ENCODE measurements at regions not wholly inside any gene's neighbourhood (a gene's known extent, or its start where the extent isn't known, plus 50 kb on each side); places are given as distances from the start of the nearest gene placed in this dataset.

GRCh38 chr6:74626288-74626687 lies 579.6 kb downstream of the COL12A1 start:
- Histone ChIP-seq H3K4me3 (ENCODE audit: low read length) (no peak overlapping the region), H3K27me3 (ENCODE audit: control insufficient read depth, insufficient read depth, low read length) (no peaks in the 10 kb centered on the region), H3K9ac (ENCODE audit: low read length) (no peak overlapping the region), H3K36me3 (ENCODE audit: control insufficient read depth, insufficient read depth, low read length) (no peaks in the 10 kb centered on the region), H3K27ac (ENCODE audit: low read depth, low read length) (no peak overlapping the region), H3K4me1 (ENCODE audit: control insufficient read depth, insufficient read depth, low read length) (no peaks in the 10 kb centered on the region)

GRCh38 chr6:74623027-74623426 lies 582.8 kb downstream of the COL12A1 start:
- Histone ChIP-seq H3K27me3 (ENCODE audit: control insufficient read depth, insufficient read depth, low read length) (no peaks in the 10 kb centered on the region), H3K27ac (ENCODE audit: low read depth, low read length) (no peak overlapping the region), H3K36me3 (ENCODE audit: control insufficient read depth, insufficient read depth, low read length) (no peaks in the 10 kb centered on the region), H3K4me3 (ENCODE audit: low read length) (no peak overlapping the region), H3K4me1 (ENCODE audit: control insufficient read depth, insufficient read depth, low read length) (no peaks in the 10 kb centered on the region), H3K9ac (ENCODE audit: low read length) (no peak overlapping the region)

- Histone ChIP-seq H3K4me1 (ENCODE audit: control insufficient read depth, insufficient read depth, low read length) (peaks cover 5% of the 10 kb centered on the region), H3K9ac (ENCODE audit: low read length) (no peak overlapping the region), H3K27me3 (ENCODE audit: control insufficient read depth, insufficient read depth, low read length) (no peaks in the 10 kb centered on the region), H3K36me3 (ENCODE audit: control insufficient read depth, insufficient read depth, low read length) (no peaks in the 10 kb centered on the region), H3K27ac (ENCODE audit: low read depth, low read length) (no peak overlapping the region), H3K4me3 (ENCODE audit: low read length) (no peak overlapping the region)
Measured at GRCh38 chr6:74611220-74611619, 594.6 kb downstream of the COL12A1 start.

- no peak overlapping the region for H3K4me3 ChIP-seq (ENCODE audit: low read length)
- peaks cover 5% of the 10 kb centered on the region for H3K4me1 ChIP-seq (ENCODE audit: control insufficient read depth, insufficient read depth, low read length)
- H3K9ac ChIP-seq (ENCODE audit: low read length) = no peak overlapping the region
- no peak overlapping the region for H3K27ac ChIP-seq (ENCODE audit: low read depth, low read length)
- H3K27me3 ChIP-seq (ENCODE audit: control insufficient read depth, insufficient read depth, low read length) = no peaks in the 10 kb centered on the region
- no peaks in the 10 kb centered on the region for H3K36me3 ChIP-seq (ENCODE audit: control insufficient read depth, insufficient read depth, low read length)
Measured at GRCh38 chr6:74610352-74610751, 595.5 kb downstream of the COL12A1 start.

- Histone ChIP-seq H3K4me3 (ENCODE audit: low read length) (no peak overlapping the region), H3K9ac (ENCODE audit: low read length) (no peak overlapping the region), H3K27me3 (ENCODE audit: control insufficient read depth, insufficient read depth, low read length) (no peaks in the 10 kb centered on the region), H3K36me3 (ENCODE audit: control insufficient read depth, insufficient read depth, low read length) (no peaks in the 10 kb centered on the region), H3K4me1 (ENCODE audit: control insufficient read depth, insufficient read depth, low read length) (peaks cover 5% of the 10 kb centered on the region), H3K27ac (ENCODE audit: low read depth, low read length) (no peak overlapping the region)
Measured at GRCh38 chr6:74609871-74610270, 596.0 kb downstream of the COL12A1 start.

GRCh38 chr6:74607934-74608333 lies 597.9 kb downstream of the COL12A1 start:
- no peak overlapping the region for H3K4me3 ChIP-seq (ENCODE audit: low read length)
- H3K4me1 ChIP-seq (ENCODE audit: control insufficient read depth, insufficient read depth, low read length) = peaks cover 5% of the 10 kb centered on the region
- H3K27me3 ChIP-seq (ENCODE audit: control insufficient read depth, insufficient read depth, low read length) = no peaks in the 10 kb centered on the region
- H3K36me3 ChIP-seq (ENCODE audit: control insufficient read depth, insufficient read depth, low read length) = no peaks in the 10 kb centered on the region
- no peak overlapping the region for H3K27ac ChIP-seq (ENCODE audit: low read depth, low read length)
- H3K9ac ChIP-seq (ENCODE audit: low read length) = no peak overlapping the region

- no peak overlapping the region for H3K9ac ChIP-seq (ENCODE audit: low read length)
- H3K27ac ChIP-seq (ENCODE audit: low read depth, low read length) = no peak overlapping the region
- peaks cover 5% of the 10 kb centered on the region for H3K4me1 ChIP-seq (ENCODE audit: control insufficient read depth, insufficient read depth, low read length)
- no peak overlapping the region for H3K4me3 ChIP-seq (ENCODE audit: low read length)
- no peaks in the 10 kb centered on the region for H3K36me3 ChIP-seq (ENCODE audit: control insufficient read depth, insufficient read depth, low read length)
- no peaks in the 10 kb centered on the region for H3K27me3 ChIP-seq (ENCODE audit: control insufficient read depth, insufficient read depth, low read length)
Measured at GRCh38 chr6:74607468-74607867, 598.4 kb downstream of the COL12A1 start.

- Histone ChIP-seq H3K4me3 (ENCODE audit: low read length) (no peak overlapping the region), H3K9ac (ENCODE audit: low read length) (no peak overlapping the region), H3K4me1 (ENCODE audit: control insufficient read depth, insufficient read depth, low read length) (peaks cover 5% of the 10 kb centered on the region), H3K27me3 (ENCODE audit: control insufficient read depth, insufficient read depth, low read length) (no peaks in the 10 kb centered on the region), H3K27ac (ENCODE audit: low read depth, low read length) (peak overlapping the region; percentile 1), H3K36me3 (ENCODE audit: control insufficient read depth, insufficient read depth, low read length) (no peaks in the 10 kb centered on the region)
Measured at GRCh38 chr6:74606582-74607071, 599.2 kb downstream of the COL12A1 start.

GRCh38 chr6:74605922-74606581 lies 599.8 kb downstream of the COL12A1 start:
- H3K27ac ChIP-seq (ENCODE audit: low read depth, low read length) = peak overlapping the region; percentile 1
- no peaks in the 10 kb centered on the region for H3K27me3 ChIP-seq (ENCODE audit: control insufficient read depth, insufficient read depth, low read length)
- H3K9ac ChIP-seq (ENCODE audit: low read length) = no peak overlapping the region
- no peak overlapping the region for H3K4me3 ChIP-seq (ENCODE audit: low read length)
- H3K4me1 ChIP-seq (ENCODE audit: control insufficient read depth, insufficient read depth, low read length) = peaks cover 5% of the 10 kb centered on the region
- H3K36me3 ChIP-seq (ENCODE audit: control insufficient read depth, insufficient read depth, low read length) = no peaks in the 10 kb centered on the region

- H3K4me3 ChIP-seq (ENCODE audit: low read length) = no peak overlapping the region
- H3K4me1 ChIP-seq (ENCODE audit: control insufficient read depth, insufficient read depth, low read length) = peaks cover 5% of the 10 kb centered on the region
- no peak overlapping the region for H3K9ac ChIP-seq (ENCODE audit: low read length)
- H3K36me3 ChIP-seq (ENCODE audit: control insufficient read depth, insufficient read depth, low read length) = no peaks in the 10 kb centered on the region
- H3K27me3 ChIP-seq (ENCODE audit: control insufficient read depth, insufficient read depth, low read length) = no peaks in the 10 kb centered on the region
- no peak overlapping the region for H3K27ac ChIP-seq (ENCODE audit: low read depth, low read length)
Measured at GRCh38 chr6:74604279-74604678, 601.6 kb downstream of the COL12A1 start.

GRCh38 chr6:74603322-74604076 lies 602.4 kb downstream of the COL12A1 start:
- Histone ChIP-seq H3K27ac (ENCODE audit: low read depth, low read length) (no peak overlapping the region), H3K36me3 (ENCODE audit: control insufficient read depth, insufficient read depth, low read length) (no peaks in the 10 kb centered on the region), H3K4me3 (ENCODE audit: low read length) (no peak overlapping the region), H3K9ac (ENCODE audit: low read length) (no peak overlapping the region), H3K4me1 (ENCODE audit: control insufficient read depth, insufficient read depth, low read length) (peaks cover 5% of the 10 kb centered on the region), H3K27me3 (ENCODE audit: control insufficient read depth, insufficient read depth, low read length) (no peaks in the 10 kb centered on the region)

GRCh38 chr6:74602206-74602605 lies 603.6 kb downstream of the COL12A1 start:
- Histone ChIP-seq H3K27me3 (ENCODE audit: control insufficient read depth, insufficient read depth, low read length) (no peaks in the 10 kb centered on the region), H3K9ac (ENCODE audit: low read length) (no peak overlapping the region), H3K4me1 (ENCODE audit: control insufficient read depth, insufficient read depth, low read length) (peaks cover 5% of the 10 kb centered on the region), H3K27ac (ENCODE audit: low read depth, low read length) (no peak overlapping the region), H3K4me3 (ENCODE audit: low read length) (no peak overlapping the region), H3K36me3 (ENCODE audit: control insufficient read depth, insufficient read depth, low read length) (no peaks in the 10 kb centered on the region)
